ENCODE measurements at regions not wholly inside any gene's neighbourhood (a gene's known extent, or its start where the extent isn't known, plus 50 kb on each side); places are given as distances from the start of the nearest gene placed in this dataset.

- Mint-ChIP-seq H3K9me3 (ENCODE audit: low read depth) (no peaks in the 10 kb centered on the region), H3K27me3 (peaks cover 2% of the 10 kb centered on the region), H3K4me1 (no peaks in the 10 kb centered on the region), H3K27ac (no peak overlapping the region), H3K36me3 (ENCODE audit: low read depth) (no peaks in the 10 kb centered on the region), H3K4me3 (no peak overlapping the region)
- ChIA-PET POLR2A (no interaction called here), CTCF (no interaction called here)
- intact Hi-C loops (cut with DNase I, micrococcal nuclease) = no loop called here
- ATAC-seq (no peak), DNase-seq (no peak)
Measured at GRCh38 chr3:63022114-63022513, 146.9 kb upstream of the CADPS start.

- intact Hi-C loops (cut with DNase I, micrococcal nuclease) = no loop called here
- Mint-ChIP-seq H3K36me3 (ENCODE audit: low read depth) (no peaks in the 10 kb centered on the region), H3K27ac (no peak overlapping the region), H3K27me3 (peaks cover 2% of the 10 kb centered on the region), H3K4me1 (no peaks in the 10 kb centered on the region), H3K9me3 (ENCODE audit: low read depth) (no peaks in the 10 kb centered on the region), H3K4me3 (no peak overlapping the region)
- ATAC-seq (no peak), DNase-seq (no peak)
- ChIA-PET CTCF (no interaction called here), POLR2A (no interaction called here)
Measured at GRCh38 chr3:63026722-63027121, 151.5 kb upstream of the CADPS start.

GRCh38 chr3:63029326-63029725 is 154.1 kb upstream of the CADPS start:
- ChIA-PET POLR2A (no interaction called here), CTCF (no interaction called here)
- no peak for ATAC-seq

GRCh38 chr3:63029921-63030320 is 154.7 kb upstream of the CADPS start:
- H3K27me3 Mint-ChIP-seq = no peaks in the 10 kb centered on the region
- H3K27ac Mint-ChIP-seq = no peak overlapping the region
- H3K9me3 Mint-ChIP-seq (ENCODE audit: low read depth) = no peaks in the 10 kb centered on the region
- POLR2A ChIA-PET = no interaction called here
- ATAC-seq = no peak
- H3K4me3 Mint-ChIP-seq = no peak overlapping the region
- DNase-seq = no peak
- CTCF ChIA-PET = interaction anchor here (1.2 kb wide), 1 partner anchor 11 kb away, joined by 3 read pairs; no protein-coding TSS in a partner anchor
- no peaks in the 10 kb centered on the region for H3K36me3 Mint-ChIP-seq (ENCODE audit: low read depth)
- intact Hi-C loops (cut with DNase I, micrococcal nuclease) = no loop called here
- no peaks in the 10 kb centered on the region for H3K4me1 Mint-ChIP-seq

More at GRCh38 chr3:63029326-63029725, 154.1 kb upstream of the CADPS start:
- Mint-ChIP-seq H3K9me3 (ENCODE audit: low read depth) (no peaks in the 10 kb centered on the region), H3K36me3 (ENCODE audit: low read depth) (no peaks in the 10 kb centered on the region), H3K4me1 (no peaks in the 10 kb centered on the region), H3K27me3 (no peaks in the 10 kb centered on the region), H3K4me3 (no peak overlapping the region), H3K27ac (no peak overlapping the region)
- intact Hi-C loops (cut with DNase I, micrococcal nuclease) = no loop called here
- DNase-seq = no peak

GRCh38 chr3:63030666-63031065 is 155.4 kb upstream of the CADPS start:
- ChIA-PET CTCF (interaction anchor here (1.2 kb wide), 1 partner anchor 10 kb away, joined by 3 read pairs; no protein-coding TSS in a partner anchor), POLR2A (no interaction called here)
- DNase-seq (no peak), ATAC-seq (no peak)
- Mint-ChIP-seq H3K27ac (no peak overlapping the region), H3K4me3 (no peak overlapping the region), H3K36me3 (ENCODE audit: low read depth) (no peaks in the 10 kb centered on the region), H3K4me1 (no peaks in the 10 kb centered on the region), H3K9me3 (ENCODE audit: low read depth) (no peaks in the 10 kb centered on the region), H3K27me3 (no peaks in the 10 kb centered on the region)
- intact Hi-C loops (cut with DNase I, micrococcal nuclease) = no loop called here

- Mint-ChIP-seq H3K27ac (no peak overlapping the region), H3K4me3 (no peak overlapping the region), H3K9me3 (ENCODE audit: low read depth) (no peaks in the 10 kb centered on the region), H3K27me3 (no peaks in the 10 kb centered on the region), H3K36me3 (ENCODE audit: low read depth) (no peaks in the 10 kb centered on the region), H3K4me1 (no peaks in the 10 kb centered on the region)
- intact Hi-C loops (cut with DNase I, micrococcal nuclease) = no loop called here
- CTCF ChIA-PET = no interaction called here
- no peak for DNase-seq
- ATAC-seq = no peak
- POLR2A ChIA-PET = no interaction called here
Measured at GRCh38 chr3:63032881-63033280, 157.7 kb upstream of the CADPS start.

- no peak for DNase-seq
- POLR2A ChIA-PET = no interaction called here
- H3K4me3 Mint-ChIP-seq = no peak overlapping the region
- H3K27ac Mint-ChIP-seq = no peak overlapping the region
- ATAC-seq = no peak
- no peaks in the 10 kb centered on the region for H3K9me3 Mint-ChIP-seq (ENCODE audit: low read depth)
- H3K4me1 Mint-ChIP-seq = no peaks in the 10 kb centered on the region
- H3K27me3 Mint-ChIP-seq = no peaks in the 10 kb centered on the region
- CTCF ChIA-PET = no interaction called here
- H3K36me3 Mint-ChIP-seq (ENCODE audit: low read depth) = no peaks in the 10 kb centered on the region
- intact Hi-C loops (cut with DNase I, micrococcal nuclease) = no loop called here
Measured at GRCh38 chr3:63034101-63034500, 158.9 kb upstream of the CADPS start.

- no peak overlapping the region for H3K27ac Mint-ChIP-seq
- intact Hi-C loops (cut with DNase I, micrococcal nuclease) = no loop called here
- no peaks in the 10 kb centered on the region for H3K36me3 Mint-ChIP-seq (ENCODE audit: low read depth)
- no peak for DNase-seq
- peaks cover 2% of the 10 kb centered on the region for H3K9me3 Mint-ChIP-seq (ENCODE audit: low read depth)
- ChIA-PET CTCF (no interaction called here), POLR2A (no interaction called here)
- H3K27me3 Mint-ChIP-seq = no peaks in the 10 kb centered on the region
- H3K4me1 Mint-ChIP-seq = no peaks in the 10 kb centered on the region
- ATAC-seq = no peak
- H3K4me3 Mint-ChIP-seq = no peak overlapping the region
Measured at GRCh38 chr3:63037116-63037515, 161.9 kb upstream of the CADPS start.

GRCh38 chr3:63042833-63043232 is 167.6 kb upstream of the CADPS start:
- Mint-ChIP-seq H3K4me1 (no peaks in the 10 kb centered on the region), H3K27me3 (no peaks in the 10 kb centered on the region), H3K36me3 (ENCODE audit: low read depth) (no peaks in the 10 kb centered on the region), H3K9me3 (ENCODE audit: low read depth) (peaks cover 2% of the 10 kb centered on the region), H3K27ac (no peak overlapping the region), H3K4me3 (no peak overlapping the region)
- DNase-seq = no peak
- intact Hi-C loops (cut with DNase I, micrococcal nuclease) = no loop called here
- CTCF ChIA-PET = no interaction called here
- ATAC-seq = no peak
- POLR2A ChIA-PET = no interaction called here

GRCh38 chr3:63043631-63044030 is 168.4 kb upstream of the CADPS start:
- Mint-ChIP-seq H3K27ac (no peak overlapping the region), H3K4me1 (no peaks in the 10 kb centered on the region), H3K9me3 (ENCODE audit: low read depth) (peaks cover 2% of the 10 kb centered on the region), H3K36me3 (ENCODE audit: low read depth) (no peaks in the 10 kb centered on the region), H3K27me3 (no peaks in the 10 kb centered on the region), H3K4me3 (no peak overlapping the region)
- DNase-seq = no peak
- intact Hi-C loops (cut with DNase I, micrococcal nuclease) = no loop called here
- no peak for ATAC-seq
- CTCF ChIA-PET = no interaction called here
- POLR2A ChIA-PET = no interaction called here

GRCh38 chr3:63046152-63046551 is 170.9 kb upstream of the CADPS start:
- no peaks in the 10 kb centered on the region for H3K27me3 Mint-ChIP-seq
- no peaks in the 10 kb centered on the region for H3K4me1 Mint-ChIP-seq
- DNase-seq (no peak), ATAC-seq (no peak)
- intact Hi-C loops (cut with DNase I, micrococcal nuclease) = no loop called here
- ChIA-PET POLR2A (no interaction called here), CTCF (no interaction called here)
- no peaks in the 10 kb centered on the region for H3K36me3 Mint-ChIP-seq (ENCODE audit: low read depth)
- H3K27ac Mint-ChIP-seq = no peak overlapping the region
- H3K9me3 Mint-ChIP-seq (ENCODE audit: low read depth) = peaks cover under 1% of the 10 kb centered on the region
- H3K4me3 Mint-ChIP-seq = no peak overlapping the region

- ChIA-PET POLR2A (no interaction called here), CTCF (no interaction called here)
- Mint-ChIP-seq H3K36me3 (ENCODE audit: low read depth) (no peaks in the 10 kb centered on the region), H3K4me1 (no peaks in the 10 kb centered on the region), H3K4me3 (no peak overlapping the region), H3K27me3 (no peaks in the 10 kb centered on the region), H3K9me3 (ENCODE audit: low read depth) (no peaks in the 10 kb centered on the region), H3K27ac (no peak overlapping the region)
- no peak for DNase-seq
- intact Hi-C loops (cut with DNase I, micrococcal nuclease) = no loop called here
- no peak for ATAC-seq
Measured at GRCh38 chr3:63046580-63046979, 171.4 kb upstream of the CADPS start.

GRCh38 chr3:63047068-63047467 is 171.9 kb upstream of the CADPS start:
- Mint-ChIP-seq H3K36me3 (ENCODE audit: low read depth) (no peaks in the 10 kb centered on the region), H3K27me3 (no peaks in the 10 kb centered on the region), H3K27ac (no peak overlapping the region), H3K9me3 (ENCODE audit: low read depth) (no peaks in the 10 kb centered on the region), H3K4me3 (no peak overlapping the region), H3K4me1 (no peaks in the 10 kb centered on the region)
- ChIA-PET POLR2A (no interaction called here), CTCF (no interaction called here)
- intact Hi-C loops (cut with DNase I, micrococcal nuclease) = no loop called here
- ATAC-seq (no peak), DNase-seq (no peak)
